Lower leg skin (tissue), 3 donors: ENCODE measurements at regions not wholly inside any gene's neighbourhood (a gene's known extent, or its start where the extent isn't known, plus 50 kb on each side); places are given as distances from the start of the nearest gene placed in this dataset.

ENCODE experiments used
- CTCF ChIP-seq, 3 donors: fragments of 450-650 bp; IDR thresholded peaks; one replicate each; pipeline ENCODE4 v1.5.1; 2016; ENCODE audit warnings: antibody characterized with exemption in 3 of 3, mild to moderate bottlenecking in 3 of 3, moderate library complexity in 2 of 3
- POLR2A ChIP-seq, 2 donors: fragments of 450-650 bp; IDR thresholded peaks; one replicate each; pipeline ENCODE4 v1.6.1; 2016 to 2017; ENCODE audit warnings: antibody characterized with exemption in 2 of 2, mild to moderate bottlenecking in 1 of 2, moderate library complexity in 1 of 2

GRCh38 chr9:113661074-113661473, 197.5 kb downstream of the RGS3 start:
- TF ChIP-seq CTCF (IDR thresholded peaks at IDR 0.05) (no peak), POLR2A (IDR thresholded peaks at IDR 0.05) (no peak)
